GM21717 (cell line): ENCODE measurements at regions not wholly inside any gene's neighbourhood (a gene's known extent, or its start where the extent isn't known, plus 50 kb on each side); places are given as distances from the start of the nearest gene placed in this dataset.
"Not testable (repeated sequence)": the region's sequence is repeated elsewhere in the genome, so short reads cannot be mapped to it uniquely, and the experiment has no call there.

Experiments
- ATAC-seq: cut with Tn5 transposase; IDR thresholded peaks from one replicate; pipeline ENCODE4 v1.9.1; 2021; ENCODE audit warnings: mild to moderate bottlenecking, moderate library complexity; ENCODE audit not compliant: unreplicated experiment

- no peak for ATAC-seq
Observed at GRCh38 chr4:27119239-27119638, 258.6 kb downstream of the STIM2 start.

DNA sequence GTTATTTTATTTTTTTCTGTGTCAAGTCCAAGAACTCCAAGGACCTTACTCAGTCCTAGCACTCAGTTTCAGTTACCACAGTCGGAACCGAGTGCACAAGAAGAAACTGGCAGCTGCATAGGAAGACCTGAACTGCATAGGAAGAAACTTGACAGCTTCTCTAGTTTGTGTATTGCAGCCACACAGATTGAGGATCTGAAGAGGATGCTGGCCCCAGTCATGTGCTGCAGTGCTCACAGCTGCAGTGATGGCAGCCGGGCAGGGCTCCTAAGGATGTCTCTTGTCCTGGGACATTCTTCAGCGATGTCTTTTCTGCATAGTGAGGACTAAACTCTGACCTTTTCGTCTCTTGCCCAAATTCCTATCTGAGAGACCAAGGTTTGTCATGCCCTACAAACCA, 261.2 kb downstream of the STIM2 start:
- no peak for ATAC-seq

- no peak for ATAC-seq
Observed at GRCh38 chr4:27123123-27123768, 262.6 kb downstream of the STIM2 start.

GRCh38 chr4:27123769-27124124, 263.1 kb downstream of the STIM2 start:
- ATAC-seq: no peak

GRCh38 chr4:27126895-27127294, 266.3 kb downstream of the STIM2 start:
- ATAC-seq: not testable (repeated sequence)

GRCh38 chr4:27128443-27128842, 267.8 kb downstream of the STIM2 start:
- no peak for ATAC-seq

- ATAC-seq: no peak
Observed at GRCh38 chr4:27129871-27130366, 269.3 kb downstream of the STIM2 start.

GRCh38 chr4:27132497-27132896, 271.9 kb downstream of the STIM2 start:
- ATAC-seq: no peak

GRCh38 chr4:27140486-27140885, 279.8 kb downstream of the STIM2 start:
- ATAC-seq: no peak

- ATAC-seq: no peak
Observed at GRCh38 chr4:27141530-27141929, 280.9 kb downstream of the STIM2 start.

GRCh38 chr4:27142841-27143240, 282.2 kb downstream of the STIM2 start:
- ATAC-seq: no peak

DNA sequence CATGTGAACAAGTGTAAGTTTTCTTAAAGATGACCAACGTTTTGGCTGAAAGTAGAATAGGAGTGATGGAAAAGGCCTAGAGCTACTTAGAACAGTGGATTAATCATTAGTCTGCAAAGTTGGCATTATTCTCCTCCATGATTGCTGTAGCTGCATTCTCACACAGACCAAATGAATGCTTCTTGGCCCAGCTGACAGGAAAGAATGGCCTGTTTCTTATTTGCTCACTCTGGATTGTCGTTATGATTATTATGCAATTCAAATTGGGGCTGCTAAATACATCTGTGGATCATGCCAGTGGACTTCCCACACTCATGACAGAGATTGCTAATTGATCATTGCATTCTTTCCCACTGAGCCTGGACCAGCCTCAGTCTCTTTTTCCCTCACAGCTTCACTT, 285.0 kb downstream of the STIM2 start:
- ATAC-seq: no peak

DNA sequence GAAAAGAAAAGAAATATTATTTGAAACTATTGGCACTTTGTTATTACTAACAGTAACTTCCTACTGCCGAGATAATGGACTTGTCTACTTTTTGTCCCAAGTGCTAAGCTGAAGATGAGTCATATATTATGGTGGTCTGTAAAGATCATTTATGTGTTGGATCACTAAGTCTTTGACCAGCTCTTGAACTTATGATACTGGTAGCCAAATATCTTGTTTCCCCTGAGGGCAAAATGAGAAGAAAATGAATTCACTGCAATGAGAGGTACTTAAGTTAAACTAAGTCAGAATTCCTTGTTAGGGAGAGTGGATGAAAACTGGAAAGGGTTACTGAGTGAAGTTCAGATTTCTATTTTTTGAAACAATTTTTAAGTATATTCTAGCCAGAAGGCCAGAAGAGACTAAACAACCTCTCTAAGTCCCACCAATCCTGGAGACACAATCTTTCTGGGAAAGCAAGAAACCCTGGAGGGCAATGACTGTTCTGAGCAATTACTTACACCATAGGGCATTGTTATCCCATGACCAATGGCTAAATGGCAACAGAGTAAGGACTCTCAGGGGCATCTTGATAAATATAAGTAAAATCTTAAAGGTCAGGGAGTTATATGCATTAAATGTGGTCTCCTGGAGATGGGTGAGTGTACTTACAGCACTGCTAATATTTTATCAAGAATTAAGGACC, 287.7 kb downstream of the STIM2 start:
- no peak for ATAC-seq

DNA sequence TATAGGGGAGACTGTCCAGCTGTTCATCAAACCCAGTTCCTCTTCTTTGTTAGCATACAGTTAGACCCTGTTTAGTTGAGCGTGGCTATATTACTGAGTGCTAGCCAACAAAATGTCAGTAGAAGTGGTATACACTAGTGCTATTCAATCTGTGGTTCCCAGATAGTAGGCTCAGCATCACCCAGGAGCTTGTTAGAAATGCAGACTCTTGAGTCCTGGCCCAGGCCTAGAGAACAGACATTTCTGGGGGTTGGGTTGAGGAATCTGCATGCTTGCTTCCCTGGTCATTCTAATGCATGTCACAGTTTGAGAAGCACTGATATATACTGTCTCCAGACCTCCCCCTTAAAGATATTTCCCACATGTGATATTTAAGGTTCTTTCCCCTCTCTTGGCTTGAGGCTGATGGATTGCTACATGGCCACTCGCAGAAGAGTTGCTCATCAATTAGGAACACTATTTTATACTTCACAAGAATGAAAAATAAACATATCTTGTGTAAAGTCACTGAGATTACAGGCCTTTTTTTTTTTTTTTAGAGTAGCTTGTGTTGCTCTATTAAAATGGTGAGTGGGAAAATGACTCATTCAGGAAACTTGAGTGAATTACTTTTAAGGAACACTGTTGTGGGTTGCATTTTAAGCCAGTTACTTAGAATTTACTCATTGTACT, 289.0 kb downstream of the STIM2 start:
- ATAC-seq: no peak

- no peak for ATAC-seq
Observed at GRCh38 chr4:27152703-27153102, 292.1 kb downstream of the STIM2 start.

- ATAC-seq: no peak
Observed at GRCh38 chr4:27154706-27155105, 294.1 kb downstream of the STIM2 start.

- ATAC-seq: no peak
Observed at GRCh38 chr4:27161191-27161590, 300.6 kb downstream of the STIM2 start.

DNA sequence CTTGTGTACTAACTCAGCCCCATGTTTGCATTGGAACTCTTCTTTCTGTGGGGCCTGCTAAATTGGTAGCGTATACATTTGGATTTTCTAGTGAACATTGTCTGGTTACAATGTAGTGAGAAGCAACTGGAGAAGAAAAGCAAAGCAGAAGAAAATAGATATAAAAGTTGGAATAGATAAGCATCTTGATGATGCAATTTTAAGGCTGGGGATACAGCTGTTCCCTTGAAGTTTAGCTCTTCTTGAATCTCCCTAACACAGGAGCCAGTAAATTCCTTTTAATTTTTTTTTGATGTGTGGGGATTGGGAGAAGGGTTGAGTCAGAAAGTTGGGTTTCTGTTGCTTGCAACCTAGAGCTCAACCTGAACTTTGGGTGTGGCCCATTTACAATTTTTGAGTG, 308.1 kb downstream of the STIM2 start:
- no peak for ATAC-seq

GRCh38 chr4:27173280-27173679, 312.6 kb downstream of the STIM2 start:
- ATAC-seq: no peak

DNA sequence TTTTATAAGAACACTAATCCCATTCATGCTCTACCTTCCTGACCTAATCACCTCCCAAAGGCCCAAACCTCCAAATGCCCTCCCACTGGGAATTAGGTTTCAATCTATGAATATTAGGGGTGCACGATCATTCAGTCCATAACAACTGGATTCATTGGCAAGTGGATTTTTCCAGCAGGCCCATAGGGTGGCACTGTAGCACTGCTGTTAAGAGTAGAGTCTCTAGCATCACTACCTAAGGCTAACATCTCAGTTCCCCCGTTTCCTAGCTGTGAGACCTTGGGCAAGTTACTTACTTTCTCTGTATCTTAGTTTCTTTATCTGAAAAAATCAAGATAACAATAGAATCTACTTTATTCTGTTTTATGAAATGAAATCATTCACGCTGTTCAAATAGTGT, 315.8 kb downstream of the STIM2 start:
- ATAC-seq: no peak

DNA sequence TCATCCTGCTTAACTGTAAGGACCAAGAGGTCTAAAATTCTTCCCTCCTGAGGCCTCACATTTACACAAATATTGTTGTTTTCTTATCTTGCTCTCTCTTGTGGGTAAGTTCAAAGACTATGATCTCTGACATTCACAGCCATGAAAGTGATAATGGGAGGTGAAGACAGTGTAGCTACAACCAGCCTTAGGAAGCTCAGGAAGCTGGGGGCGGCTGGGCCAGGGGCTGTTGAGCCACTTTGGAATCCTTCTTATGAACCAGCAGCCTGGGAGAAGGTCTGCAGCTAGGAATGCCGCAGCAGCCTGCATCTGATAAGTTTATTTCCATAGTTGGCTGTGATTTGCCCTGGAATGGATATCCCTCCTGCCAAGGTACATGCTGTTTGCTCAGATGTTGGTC, 316.2 kb downstream of the STIM2 start:
- ATAC-seq: no peak

DNA sequence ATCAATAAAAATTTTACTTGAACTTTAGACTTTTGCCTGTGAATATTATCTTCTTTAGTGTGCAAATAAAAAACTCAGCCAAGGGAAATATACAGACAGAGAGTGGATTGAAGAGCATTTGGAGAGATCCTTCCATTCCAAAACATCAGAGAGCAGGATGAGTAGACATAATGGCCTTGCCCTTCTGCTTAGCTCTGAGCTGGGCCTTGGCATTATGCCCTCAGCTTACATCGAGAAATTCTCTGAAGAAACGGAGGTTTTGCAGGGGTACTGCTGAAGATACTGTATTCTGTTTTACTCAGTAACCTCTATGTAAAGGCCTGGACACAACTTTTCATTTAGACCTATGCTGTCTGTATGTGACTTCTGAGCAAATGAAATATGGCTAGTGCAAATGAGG, 317.4 kb downstream of the STIM2 start:
- no peak for ATAC-seq
